Stimulated activated naive CD8-positive, alpha-beta T cell treated with anti-CD3 and anti-CD28 coated beads, Interleukin-15, Interleukin-2, amounts not matched to agents 100 ng/mL and 50 ng/mL, for 24 hours (primary cell): ENCODE measurements at regions not wholly inside any gene's neighbourhood (a gene's known extent, or its start where the extent isn't known, plus 50 kb on each side); places are given as distances from the start of the nearest gene placed in this dataset.

ENCODE experiments used
- H3K27ac Mint-ChIP-seq: one replicate; pipeline ENCODE4 v1.8.0; 2021; ENCODE audit warnings: mild to moderate bottlenecking, mixed read lengths
- H3K27me3 Mint-ChIP-seq: one replicate; pipeline ENCODE4 v1.8.0; 2021; ENCODE audit warnings: mixed read lengths
- H3K36me3 Mint-ChIP-seq: one replicate; pipeline ENCODE4 v1.8.0; 2021; ENCODE audit warnings: low read depth, mixed read lengths
- H3K4me1 Mint-ChIP-seq: one replicate; pipeline ENCODE4 v1.8.0; 2021; ENCODE audit warnings: low read depth, mixed read lengths
- H3K4me3 Mint-ChIP-seq: one replicate; pipeline ENCODE4 v1.8.0; 2021; ENCODE audit warnings: mild to moderate bottlenecking, mixed read lengths
- H3K9me3 Mint-ChIP-seq: one replicate; pipeline ENCODE4 v1.8.0; 2021; ENCODE audit warnings: mixed read lengths

DNA sequence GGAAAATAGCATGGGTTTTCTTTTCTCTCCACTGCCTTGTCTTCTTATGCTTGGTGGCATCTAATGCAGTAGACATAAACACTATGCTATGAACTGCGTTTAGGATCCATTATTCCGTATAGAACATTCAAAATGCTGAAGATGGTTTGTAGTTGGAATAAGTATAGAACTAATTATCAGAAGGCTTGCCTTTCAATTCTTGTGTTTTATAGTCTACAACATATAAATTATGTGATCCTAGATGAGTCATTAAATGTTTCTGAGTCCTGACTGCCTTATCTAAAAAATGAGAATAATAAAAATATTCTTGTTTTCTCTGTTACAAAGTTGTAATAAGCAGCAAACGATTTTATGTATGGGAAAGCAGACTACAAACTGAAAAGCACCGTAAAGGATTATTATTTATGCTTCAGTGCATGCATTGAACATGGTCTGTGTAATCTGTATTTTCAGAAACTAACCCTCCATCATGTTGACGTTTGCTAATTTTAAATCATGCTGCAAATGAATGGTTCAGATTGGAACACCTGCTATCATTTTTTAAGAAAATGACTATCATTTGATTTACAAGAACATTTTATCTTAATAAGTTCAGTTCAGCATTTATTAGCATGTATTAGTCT is 335.9 kb upstream of the AADAT start:
- Mint-ChIP-seq H3K4me1 (no peaks in the 10 kb centered on the region), H3K27me3 (no peaks in the 10 kb centered on the region), H3K36me3 (no peaks in the 10 kb centered on the region), H3K4me3 (no peak overlapping the region), H3K9me3 (peaks cover under 1% of the 10 kb centered on the region), H3K27ac (no peak overlapping the region)

DNA sequence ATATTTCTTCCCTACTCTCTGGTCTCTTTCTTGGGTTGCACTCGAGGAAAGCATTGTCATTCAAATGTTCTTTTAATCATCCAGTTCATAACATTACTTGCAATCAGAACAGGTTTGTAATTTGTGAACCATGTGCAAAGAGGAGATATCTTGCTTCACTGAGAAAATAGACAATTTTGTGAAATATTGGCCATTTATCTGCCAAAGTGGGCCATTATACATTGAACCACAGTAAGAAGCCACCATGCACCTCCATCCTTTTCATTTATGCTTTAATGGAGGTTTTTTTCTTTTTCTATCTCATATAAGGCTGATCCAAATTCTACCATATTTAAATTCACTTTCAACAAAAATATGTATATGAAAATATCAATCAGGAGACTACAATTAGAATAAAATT is 335.3 kb upstream of the AADAT start:
- Mint-ChIP-seq H3K4me3 (no peak overlapping the region), H3K4me1 (no peaks in the 10 kb centered on the region), H3K36me3 (no peaks in the 10 kb centered on the region), H3K9me3 (no peaks in the 10 kb centered on the region), H3K27ac (no peak overlapping the region), H3K27me3 (no peaks in the 10 kb centered on the region)

DNA sequence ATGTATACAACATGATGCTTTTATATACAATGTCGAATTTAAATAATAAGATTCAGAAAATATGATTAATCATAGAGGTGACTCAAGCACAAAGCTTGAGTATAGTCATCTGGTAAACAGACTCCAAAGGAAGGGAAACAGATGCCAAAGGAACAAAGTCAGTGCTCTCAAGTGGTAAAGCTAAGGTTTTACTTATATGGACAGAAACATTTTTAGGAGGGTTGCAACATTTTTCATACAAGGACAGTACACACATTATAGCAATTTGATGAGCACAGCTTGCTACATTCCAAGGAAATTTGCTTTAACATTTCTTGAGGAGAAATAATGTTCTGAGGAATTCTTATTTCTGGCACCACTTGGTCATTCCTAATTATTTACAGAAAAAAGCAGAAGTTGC is 333.4 kb upstream of the AADAT start:
- Mint-ChIP-seq H3K27ac (no peak overlapping the region), H3K9me3 (no peaks in the 10 kb centered on the region), H3K4me1 (no peaks in the 10 kb centered on the region), H3K27me3 (no peaks in the 10 kb centered on the region), H3K4me3 (no peak overlapping the region), H3K36me3 (no peaks in the 10 kb centered on the region)

DNA sequence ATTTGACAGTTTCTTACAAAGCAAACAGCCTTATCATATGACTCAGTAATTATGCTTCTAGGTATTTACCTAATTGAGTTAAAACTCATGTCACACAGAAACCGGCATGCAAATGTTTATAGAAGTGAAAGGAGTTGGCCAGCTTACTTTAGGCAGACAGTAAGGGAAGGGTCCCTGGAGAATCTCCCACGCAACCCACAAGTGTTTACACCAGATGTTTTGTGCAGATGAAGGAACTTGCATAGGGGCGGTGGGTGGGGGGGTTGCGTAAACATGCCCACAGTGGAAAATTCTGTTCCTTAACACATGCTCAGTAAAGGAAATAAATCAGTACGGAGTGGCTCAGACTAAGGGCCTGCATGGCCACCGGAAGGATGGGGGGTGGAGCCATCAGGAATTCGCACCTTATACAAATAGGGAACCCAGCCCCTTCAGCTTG is 330.5 kb upstream of the AADAT start:
- Mint-ChIP-seq H3K4me3 (no peak overlapping the region), H3K27ac (no peak overlapping the region), H3K36me3 (no peaks in the 10 kb centered on the region), H3K9me3 (no peaks in the 10 kb centered on the region), H3K27me3 (no peaks in the 10 kb centered on the region), H3K4me1 (no peaks in the 10 kb centered on the region)

DNA sequence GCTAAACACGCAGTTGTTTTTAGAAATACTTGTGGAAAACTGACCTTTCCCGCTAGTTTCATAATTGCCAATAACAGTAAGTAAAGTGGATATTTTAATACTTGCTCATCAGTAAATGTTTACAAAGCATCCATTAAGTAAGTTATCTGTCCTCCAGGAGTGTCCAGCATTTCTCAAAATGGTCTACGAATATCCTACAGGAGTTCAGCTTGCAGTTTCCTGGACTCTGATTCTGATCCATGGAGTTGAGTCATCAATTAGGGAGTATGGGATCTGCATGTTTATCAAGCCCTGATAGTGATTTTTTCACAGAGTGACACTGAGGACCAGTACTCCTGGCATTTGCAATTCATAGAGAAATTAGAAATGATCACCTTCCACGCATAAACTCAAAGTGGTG is 325.2 kb upstream of the AADAT start:
- H3K4me3 Mint-ChIP-seq: no peak overlapping the region
- no peaks in the 10 kb centered on the region for H3K9me3 Mint-ChIP-seq
- no peaks in the 10 kb centered on the region for H3K36me3 Mint-ChIP-seq
- H3K27me3 Mint-ChIP-seq: no peaks in the 10 kb centered on the region
- no peaks in the 10 kb centered on the region for H3K4me1 Mint-ChIP-seq
- no peak overlapping the region for H3K27ac Mint-ChIP-seq

DNA sequence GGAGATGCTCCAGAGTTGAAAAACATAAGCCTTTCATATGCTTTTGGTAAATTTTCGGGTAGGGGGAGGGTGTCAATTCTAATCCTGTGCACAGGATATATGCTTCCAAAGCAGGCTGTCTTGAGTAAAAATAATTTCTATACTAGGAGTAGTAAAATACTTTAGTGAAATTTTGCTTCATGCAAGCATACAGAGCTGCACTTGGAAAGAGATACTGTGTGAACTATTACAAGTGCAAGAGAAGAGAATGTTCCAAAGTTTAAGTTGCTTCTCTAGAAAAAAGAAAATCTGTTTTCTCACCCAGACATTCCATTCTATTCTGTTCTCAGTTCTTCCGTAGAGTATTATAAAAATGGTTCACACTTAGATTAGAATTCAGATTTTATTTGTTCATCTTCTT is 324.6 kb upstream of the AADAT start:
- no peak overlapping the region for H3K4me3 Mint-ChIP-seq
- no peak overlapping the region for H3K27ac Mint-ChIP-seq
- H3K27me3 Mint-ChIP-seq: no peaks in the 10 kb centered on the region
- no peaks in the 10 kb centered on the region for H3K36me3 Mint-ChIP-seq
- H3K9me3 Mint-ChIP-seq: no peaks in the 10 kb centered on the region
- no peaks in the 10 kb centered on the region for H3K4me1 Mint-ChIP-seq

DNA sequence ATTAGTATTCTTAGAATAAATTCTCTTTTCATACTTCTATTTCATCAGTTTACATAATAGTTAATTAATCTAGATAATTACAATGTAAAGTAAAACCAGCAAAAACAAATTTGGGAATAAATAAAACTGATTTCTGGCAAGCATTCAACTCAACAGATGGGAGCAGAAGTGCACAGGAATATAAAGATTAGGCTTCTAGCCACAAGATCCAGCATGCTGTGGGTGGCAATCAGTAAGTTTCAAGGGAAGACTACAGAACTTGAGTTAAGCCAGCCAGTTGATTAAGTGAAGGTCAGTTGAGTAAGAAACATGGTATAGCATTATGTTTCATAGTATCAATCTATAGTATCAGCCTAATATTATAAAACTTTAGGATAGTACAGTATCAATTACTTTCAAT is 324.2 kb upstream of the AADAT start:
- H3K27ac Mint-ChIP-seq: no peak overlapping the region
- no peaks in the 10 kb centered on the region for H3K9me3 Mint-ChIP-seq
- H3K27me3 Mint-ChIP-seq: no peaks in the 10 kb centered on the region
- no peaks in the 10 kb centered on the region for H3K4me1 Mint-ChIP-seq
- no peak overlapping the region for H3K4me3 Mint-ChIP-seq
- H3K36me3 Mint-ChIP-seq: no peaks in the 10 kb centered on the region

DNA sequence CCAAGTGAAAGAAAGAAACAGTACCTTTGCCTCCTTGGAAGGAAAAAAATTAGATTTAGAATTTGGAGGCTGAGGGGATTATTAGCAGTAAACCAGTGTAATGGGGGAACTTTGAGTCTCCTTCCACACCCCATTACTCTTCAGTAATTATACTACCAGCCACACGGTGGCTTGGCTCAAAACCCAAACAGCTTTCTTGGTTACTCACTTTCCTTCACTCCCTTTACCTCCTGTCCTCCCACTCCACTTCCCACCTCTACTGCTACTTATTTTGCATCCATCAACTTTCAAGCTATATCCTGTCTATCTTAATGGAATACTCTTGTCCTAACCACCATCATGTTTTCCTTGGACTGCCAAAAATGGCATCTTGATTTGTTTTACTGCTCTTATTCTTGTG is 310.6 kb upstream of the AADAT start:
- H3K27ac Mint-ChIP-seq: no peak overlapping the region
- H3K36me3 Mint-ChIP-seq: no peaks in the 10 kb centered on the region
- H3K4me1 Mint-ChIP-seq: no peaks in the 10 kb centered on the region
- no peak overlapping the region for H3K4me3 Mint-ChIP-seq
- peaks cover 11% of the 10 kb centered on the region for H3K9me3 Mint-ChIP-seq
- H3K27me3 Mint-ChIP-seq: no peaks in the 10 kb centered on the region

DNA sequence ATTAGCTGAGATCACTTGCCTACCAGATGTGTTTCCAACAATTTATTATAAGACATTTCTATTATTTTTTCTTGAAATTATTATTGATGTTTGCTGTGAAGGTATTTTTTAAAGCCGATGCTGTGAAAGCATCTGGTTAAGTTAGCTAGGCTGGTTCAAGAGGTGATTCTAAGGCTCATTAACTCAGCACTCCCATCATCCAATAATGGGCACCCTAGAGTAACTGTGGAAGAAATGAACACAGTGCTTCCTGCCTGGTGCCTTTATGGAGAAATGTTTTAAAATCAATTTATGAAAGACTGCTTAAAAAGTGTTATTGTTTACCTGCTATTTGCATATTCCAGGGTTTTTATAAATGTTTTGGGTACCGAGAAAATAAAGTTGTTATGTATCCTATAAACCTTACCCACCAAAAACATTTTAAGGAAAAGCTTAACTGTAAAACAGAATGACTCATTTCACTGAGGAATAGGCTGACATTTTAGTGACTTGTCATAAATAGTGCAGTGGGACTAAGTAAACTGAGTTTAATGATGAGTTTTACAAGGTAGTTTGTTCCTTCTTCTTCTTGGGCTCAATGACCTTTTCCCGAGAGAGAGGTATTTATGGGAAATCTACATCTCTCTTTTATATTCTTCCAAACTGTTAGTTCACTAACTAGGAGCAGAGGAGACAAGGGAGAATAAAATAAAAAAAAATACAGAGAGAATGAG is 310.0 kb upstream of the AADAT start:
- no peak overlapping the region for H3K4me3 Mint-ChIP-seq
- H3K27ac Mint-ChIP-seq: no peak overlapping the region
- H3K27me3 Mint-ChIP-seq: no peaks in the 10 kb centered on the region
- peaks cover 11% of the 10 kb centered on the region for H3K9me3 Mint-ChIP-seq
- H3K4me1 Mint-ChIP-seq: no peaks in the 10 kb centered on the region
- H3K36me3 Mint-ChIP-seq: no peaks in the 10 kb centered on the region

DNA sequence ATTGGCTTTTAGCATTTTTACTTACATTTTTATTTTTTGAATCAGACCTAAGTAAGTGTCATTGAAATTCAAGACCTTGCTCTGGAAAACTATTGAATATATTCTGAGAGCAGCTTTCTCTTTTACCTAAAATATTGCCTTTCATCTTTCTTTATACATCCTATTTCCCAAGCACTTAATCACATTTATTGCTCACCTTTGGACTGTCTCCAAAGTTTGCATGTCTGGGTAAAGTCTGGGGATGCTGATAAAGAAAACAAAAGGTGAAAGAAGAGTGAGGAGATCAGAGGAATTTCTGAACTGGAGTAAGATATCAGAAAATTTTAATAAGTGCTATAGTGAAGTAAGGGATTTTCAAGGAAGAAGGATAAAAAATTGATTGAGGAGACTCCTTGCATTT is 308.5 kb upstream of the AADAT start:
- no peaks in the 10 kb centered on the region for H3K36me3 Mint-ChIP-seq
- H3K27ac Mint-ChIP-seq: no peak overlapping the region
- H3K9me3 Mint-ChIP-seq: peaks cover 6% of the 10 kb centered on the region
- no peak overlapping the region for H3K4me3 Mint-ChIP-seq
- H3K27me3 Mint-ChIP-seq: no peaks in the 10 kb centered on the region
- no peaks in the 10 kb centered on the region for H3K4me1 Mint-ChIP-seq

DNA sequence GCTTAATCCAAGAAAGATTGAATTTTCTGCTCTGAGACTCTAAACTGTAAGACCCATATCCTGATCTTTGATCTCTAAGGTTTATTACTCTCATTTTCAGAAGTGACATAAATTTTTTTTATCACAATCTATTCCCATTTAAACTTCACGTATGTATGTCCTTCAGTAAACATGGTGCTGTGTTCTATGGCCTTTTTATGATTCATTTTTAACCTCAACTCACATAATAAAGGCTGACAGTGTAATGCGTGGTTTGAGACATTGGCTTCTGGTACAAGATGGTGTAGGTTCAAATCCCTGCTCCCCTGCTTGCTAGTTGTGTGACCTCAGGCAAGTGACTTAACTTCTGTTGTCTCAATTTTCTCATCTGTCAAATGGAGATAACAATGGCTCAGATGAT is 306.0 kb upstream of the AADAT start:
- Mint-ChIP-seq H3K36me3 (no peaks in the 10 kb centered on the region), H3K27ac (no peak overlapping the region), H3K27me3 (no peaks in the 10 kb centered on the region)

DNA sequence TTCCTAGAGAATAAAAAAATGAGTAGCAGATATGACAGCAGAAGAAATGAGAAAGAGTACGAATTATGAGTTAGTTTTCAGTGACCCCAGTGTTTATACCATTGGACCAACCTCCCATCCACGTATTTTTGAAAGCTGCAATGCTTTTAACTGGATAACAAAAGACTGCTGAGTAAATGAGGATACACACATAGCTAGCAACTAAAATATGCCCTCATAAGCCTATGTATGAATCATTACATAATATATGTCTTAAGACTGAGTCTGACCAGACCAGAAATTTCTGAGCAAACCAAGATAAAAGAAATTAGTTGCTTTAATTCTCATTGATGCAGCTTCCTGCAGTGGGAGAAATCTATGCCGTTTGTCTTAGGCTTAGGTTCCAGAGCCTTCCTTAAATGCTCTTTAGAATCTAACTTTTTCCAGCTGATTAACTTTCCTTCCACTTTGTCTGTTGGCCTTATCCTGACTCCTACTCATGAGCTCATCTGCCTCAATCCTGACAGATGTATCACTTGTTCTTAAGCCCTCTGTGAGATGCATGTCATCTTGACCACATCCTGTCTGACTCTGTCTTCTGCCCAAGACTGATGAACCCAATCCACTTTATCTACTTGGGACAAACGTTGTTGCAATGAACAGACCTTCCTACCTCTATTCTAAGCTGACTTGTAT is 301.4 kb upstream of the AADAT start:
- Mint-ChIP-seq H3K4me3 (no peak overlapping the region), H3K27me3 (no peaks in the 10 kb centered on the region)

More for the DNA sequence above, 306.0 kb upstream of the AADAT start:
- Mint-ChIP-seq H3K4me3 (no peak overlapping the region), H3K4me1 (no peaks in the 10 kb centered on the region), H3K9me3 (peaks cover 4% of the 10 kb centered on the region)

DNA sequence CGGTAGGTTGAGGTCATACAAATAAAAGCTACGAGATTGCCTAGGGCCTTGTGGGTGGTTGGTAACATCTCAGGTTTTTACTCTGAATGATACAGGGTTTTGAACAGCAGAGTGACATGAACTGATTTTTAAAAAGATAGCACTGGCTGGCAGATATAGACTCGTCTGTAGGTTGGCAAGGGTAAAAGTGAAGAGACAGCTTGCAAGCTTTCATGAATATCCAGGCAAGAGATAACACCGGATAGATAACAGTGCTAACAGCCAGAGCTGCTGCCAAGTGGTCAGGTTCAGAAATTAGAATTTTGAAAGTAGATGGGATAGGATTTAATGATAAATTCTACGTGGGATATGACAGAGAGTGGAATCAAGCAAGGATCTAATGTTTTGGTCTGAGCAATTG is 299.7 kb upstream of the AADAT start:
- no peak overlapping the region for H3K27ac Mint-ChIP-seq
- H3K4me1 Mint-ChIP-seq: no peaks in the 10 kb centered on the region
- no peak overlapping the region for H3K4me3 Mint-ChIP-seq
- H3K27me3 Mint-ChIP-seq: no peaks in the 10 kb centered on the region
- peaks cover 19% of the 10 kb centered on the region for H3K9me3 Mint-ChIP-seq
- no peaks in the 10 kb centered on the region for H3K36me3 Mint-ChIP-seq

More for the DNA sequence above, 301.4 kb upstream of the AADAT start:
- no peak overlapping the region for H3K27ac Mint-ChIP-seq
- no peaks in the 10 kb centered on the region for H3K36me3 Mint-ChIP-seq
- H3K4me1 Mint-ChIP-seq: no peaks in the 10 kb centered on the region
- peaks cover 8% of the 10 kb centered on the region for H3K9me3 Mint-ChIP-seq

DNA sequence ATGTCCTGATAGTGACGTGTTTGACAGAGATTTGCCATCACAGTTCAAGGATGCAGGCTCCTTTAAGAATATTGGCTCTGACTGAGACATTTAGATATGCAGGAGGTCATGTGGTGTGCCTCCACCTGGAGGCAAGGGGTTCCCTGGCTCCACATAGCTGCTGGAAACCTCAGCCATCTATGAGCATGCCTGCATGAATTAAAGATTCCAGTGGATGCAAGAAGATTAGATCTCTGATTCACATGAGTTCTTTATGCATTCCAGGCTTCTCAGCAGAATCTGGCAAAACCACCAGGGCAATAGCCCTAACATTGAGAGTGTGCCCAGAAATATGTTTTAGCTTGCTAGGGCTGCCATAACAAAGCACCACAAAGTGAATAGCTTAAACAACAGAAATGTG is 298.5 kb upstream of the AADAT start:
- Mint-ChIP-seq H3K4me3 (no peak overlapping the region), H3K4me1 (no peaks in the 10 kb centered on the region), H3K27ac (no peak overlapping the region), H3K27me3 (no peaks in the 10 kb centered on the region), H3K36me3 (no peaks in the 10 kb centered on the region), H3K9me3 (peaks cover 24% of the 10 kb centered on the region)

DNA sequence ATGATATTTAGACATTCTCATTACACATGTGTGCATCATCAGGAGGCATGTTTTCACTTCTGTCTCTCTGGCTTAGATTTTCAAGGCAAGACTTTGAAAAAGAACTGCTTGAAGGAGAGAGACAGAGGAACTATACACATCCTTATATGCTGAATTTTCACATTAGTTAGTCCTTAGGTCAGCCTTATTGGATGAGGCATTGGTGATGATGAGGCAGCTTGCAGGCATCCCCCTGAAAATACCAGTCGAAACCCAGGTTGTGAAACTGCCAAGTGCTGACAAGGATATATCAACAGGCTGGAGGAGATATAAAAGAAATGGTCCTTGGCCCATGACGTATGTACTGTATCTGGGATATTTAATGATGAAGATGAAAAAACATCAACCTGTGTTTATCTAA is 297.2 kb upstream of the AADAT start:
- Mint-ChIP-seq H3K9me3 (peaks cover 26% of the 10 kb centered on the region), H3K27me3 (no peaks in the 10 kb centered on the region), H3K36me3 (no peaks in the 10 kb centered on the region), H3K27ac (no peak overlapping the region), H3K4me3 (no peak overlapping the region), H3K4me1 (no peaks in the 10 kb centered on the region)
